ENCODE measurements at regions not wholly inside any gene's neighbourhood (a gene's known extent, or its start where the extent isn't known, plus 50 kb on each side); places are given as distances from the start of the nearest gene placed in this dataset.

DNA sequence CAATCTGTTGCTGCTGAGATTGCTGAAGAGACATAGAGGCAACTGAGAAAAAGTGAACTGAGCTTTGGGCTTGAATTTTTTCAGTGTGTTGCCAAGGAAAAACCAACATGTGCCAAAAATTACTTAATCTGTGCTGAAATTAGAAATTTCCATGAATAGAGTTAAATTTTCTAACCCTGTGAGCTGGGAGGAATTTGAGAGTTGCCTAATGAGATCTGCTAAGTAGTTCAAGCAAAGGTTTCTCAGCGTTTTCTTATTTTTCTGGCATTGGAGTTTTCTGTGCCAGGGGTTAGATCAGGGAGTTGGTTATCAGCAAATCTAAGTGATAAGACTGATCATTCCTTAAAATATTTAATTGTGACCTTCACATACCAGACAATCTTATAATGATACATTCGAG, 457.5 kb upstream of the GNPDA2 start:
- TF ChIP-seq, protein P1, sequence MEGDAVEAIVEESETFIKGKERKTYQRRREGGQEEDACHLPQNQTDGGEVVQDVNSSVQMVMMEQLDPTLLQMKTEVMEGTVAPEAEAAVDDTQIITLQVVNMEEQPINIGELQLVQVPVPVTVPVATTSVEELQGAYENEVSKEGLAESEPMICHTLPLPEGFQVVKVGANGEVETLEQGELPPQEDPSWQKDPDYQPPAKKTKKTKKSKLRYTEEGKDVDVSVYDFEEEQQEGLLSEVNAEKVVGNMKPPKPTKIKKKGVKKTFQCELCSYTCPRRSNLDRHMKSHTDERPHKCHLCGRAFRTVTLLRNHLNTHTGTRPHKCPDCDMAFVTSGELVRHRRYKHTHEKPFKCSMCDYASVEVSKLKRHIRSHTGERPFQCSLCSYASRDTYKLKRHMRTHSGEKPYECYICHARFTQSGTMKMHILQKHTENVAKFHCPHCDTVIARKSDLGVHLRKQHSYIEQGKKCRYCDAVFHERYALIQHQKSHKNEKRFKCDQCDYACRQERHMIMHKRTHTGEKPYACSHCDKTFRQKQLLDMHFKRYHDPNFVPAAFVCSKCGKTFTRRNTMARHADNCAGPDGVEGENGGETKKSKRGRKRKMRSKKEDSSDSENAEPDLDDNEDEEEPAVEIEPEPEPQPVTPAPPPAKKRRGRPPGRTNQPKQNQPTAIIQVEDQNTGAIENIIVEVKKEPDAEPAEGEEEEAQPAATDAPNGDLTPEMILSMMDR (IDR thresholded peaks at IDR 0.05) = no peak
- no peak for TF ChIP-seq POLR2A (IDR thresholded peaks at IDR 0.05)

Data from uterus (tissue), 2 donors.